Duodenal mucosa (tissue), 2 donors: ENCODE measurements at regions not wholly inside any gene's neighbourhood (a gene's known extent, or its start where the extent isn't known, plus 50 kb on each side); places are given as distances from the start of the nearest gene placed in this dataset.

Experiments
- H3K27ac ChIP-seq: one replicate; pipeline ENCODE4 v1.7.0; 2013; ENCODE audit warnings: low read depth, low read length
- H3K27me3 ChIP-seq, 2 donors: one replicate each; pipeline ENCODE4 v1.7.0; 2013; ENCODE audit warnings: low read length in 2 of 2, control low read depth in 1 of 2; ENCODE audit not compliant: insufficient read depth in 2 of 2, control insufficient read depth in 1 of 2
- H3K36me3 ChIP-seq, 2 donors: one replicate each; pipeline ENCODE4 v1.7.0; 2013; ENCODE audit warnings: low read length in 2 of 2, control low read depth in 1 of 2; ENCODE audit not compliant: insufficient read depth in 2 of 2, control insufficient read depth in 1 of 2
- H3K4me1 ChIP-seq, 2 donors: one replicate each; pipeline ENCODE4 v1.7.0; 2013; ENCODE audit warnings: low read length in 2 of 2, control low read depth in 1 of 2; ENCODE audit not compliant: insufficient read depth in 2 of 2, control insufficient read depth in 1 of 2
- H3K4me3 ChIP-seq, 2 donors: one replicate each; pipeline ENCODE4 v1.7.0; 2013; ENCODE audit warnings: low read length in 2 of 2, low read depth in 1 of 2
- H3K9ac ChIP-seq, 2 donors: one replicate each; pipeline ENCODE4 v1.7.0; 2013; ENCODE audit warnings: low read length in 2 of 2, low read depth in 1 of 2
- H3K9me3 ChIP-seq, 2 donors: one replicate each; pipeline ENCODE4 v1.7.0; 2013; ENCODE audit warnings: low read length in 2 of 2, control low read depth in 1 of 2; ENCODE audit not compliant: control insufficient read depth in 1 of 2

DNA sequence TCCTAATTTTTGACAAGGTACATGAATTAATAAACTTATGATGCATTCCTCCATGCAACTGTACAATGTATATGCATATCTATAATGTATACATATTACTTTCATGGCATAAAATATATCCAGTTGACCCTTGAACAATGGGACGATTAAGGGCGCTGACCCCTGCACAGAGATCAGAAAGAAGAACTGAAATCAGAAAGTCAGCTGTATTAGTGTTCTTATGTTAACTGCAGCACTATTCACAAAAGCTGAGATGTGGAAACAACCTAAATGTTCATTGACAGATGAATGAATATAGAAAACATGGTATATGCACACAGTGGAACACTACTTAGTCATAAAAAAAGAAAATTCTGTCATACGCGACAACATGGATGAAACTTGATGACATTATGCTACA lies 457.1 kb downstream of the GBA3 start:
- Histone ChIP-seq H3K4me1 (no peaks in the 10 kb centered on the region), H3K27ac (no peak overlapping the region), H3K9ac (no peak overlapping the region), H3K36me3 (no peaks in the 10 kb centered on the region), H3K4me3 (no peak overlapping the region), H3K27me3 (no peaks in the 10 kb centered on the region), H3K9me3 (no peaks in the 10 kb centered on the region)

DNA sequence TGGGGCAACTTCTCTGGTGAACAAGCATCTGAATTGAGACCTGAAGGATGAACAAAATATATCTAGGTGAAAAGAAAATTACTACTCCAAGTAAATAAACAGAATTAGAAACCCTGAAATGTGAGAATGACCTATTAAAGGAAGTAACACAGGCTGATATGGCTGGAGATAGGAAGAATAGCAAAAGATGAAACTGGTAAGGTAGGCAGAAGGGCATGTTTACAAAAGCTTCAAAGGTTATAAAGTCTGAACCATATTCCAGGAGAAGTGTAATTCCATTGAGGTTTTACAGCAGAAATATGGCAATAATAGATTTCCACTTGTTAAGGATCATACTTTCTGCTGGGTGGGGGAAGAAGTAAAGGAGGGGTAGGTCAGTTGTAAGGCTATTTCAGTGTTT lies 452.0 kb downstream of the GBA3 start:
- Histone ChIP-seq H3K27me3 (no peaks in the 10 kb centered on the region), H3K9ac (no peak overlapping the region), H3K36me3 (no peaks in the 10 kb centered on the region), H3K4me1 (no peaks in the 10 kb centered on the region), H3K27ac (no peak overlapping the region), H3K4me3 (no peak overlapping the region), H3K9me3 (no peaks in the 10 kb centered on the region)

DNA sequence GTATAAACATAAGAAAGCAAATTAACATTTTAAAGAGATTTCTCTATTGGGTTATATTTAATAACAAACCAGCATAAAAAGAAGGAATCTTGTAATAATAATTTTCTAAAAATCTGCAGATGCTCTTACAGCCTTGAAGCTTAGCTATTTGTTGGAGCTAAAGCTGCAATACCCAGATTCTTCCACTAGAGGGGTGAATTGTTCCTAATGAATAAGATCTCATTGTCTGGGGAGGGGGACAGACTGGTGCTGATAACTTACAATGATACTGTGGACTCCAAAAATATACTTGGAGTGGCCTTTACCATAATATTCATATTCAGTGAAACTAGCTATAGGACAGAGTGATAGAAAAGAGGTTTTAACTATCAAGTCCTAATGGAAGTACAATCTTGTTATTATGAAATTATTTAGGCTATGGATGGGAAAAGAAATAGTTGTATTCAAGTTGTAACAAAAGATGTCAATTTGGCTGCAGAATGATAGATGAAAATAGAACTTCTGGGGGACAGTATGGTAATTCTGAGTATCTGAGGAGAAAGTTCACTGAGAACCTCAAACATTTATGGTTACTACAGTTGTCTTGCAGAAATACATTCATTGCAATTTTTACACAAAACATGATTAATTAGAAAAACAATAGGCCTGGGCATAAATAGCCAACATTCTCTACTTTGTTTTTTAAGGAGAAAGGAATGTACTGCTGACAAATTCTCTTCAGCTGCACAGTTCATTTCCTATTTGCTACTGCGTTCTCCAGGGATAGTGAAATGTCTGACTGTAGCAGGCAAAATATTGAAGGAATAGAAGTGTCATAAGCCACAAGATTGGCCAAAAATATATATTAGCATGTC lies 443.3 kb downstream of the GBA3 start:
- Histone ChIP-seq H3K9me3 (no peaks in the 10 kb centered on the region), H3K27ac (no peak overlapping the region), H3K4me3 (no peak overlapping the region), H3K9ac (no peak overlapping the region), H3K36me3 (no peaks in the 10 kb centered on the region), H3K4me1 (no peaks in the 10 kb centered on the region), H3K27me3 (no peaks in the 10 kb centered on the region)

DNA sequence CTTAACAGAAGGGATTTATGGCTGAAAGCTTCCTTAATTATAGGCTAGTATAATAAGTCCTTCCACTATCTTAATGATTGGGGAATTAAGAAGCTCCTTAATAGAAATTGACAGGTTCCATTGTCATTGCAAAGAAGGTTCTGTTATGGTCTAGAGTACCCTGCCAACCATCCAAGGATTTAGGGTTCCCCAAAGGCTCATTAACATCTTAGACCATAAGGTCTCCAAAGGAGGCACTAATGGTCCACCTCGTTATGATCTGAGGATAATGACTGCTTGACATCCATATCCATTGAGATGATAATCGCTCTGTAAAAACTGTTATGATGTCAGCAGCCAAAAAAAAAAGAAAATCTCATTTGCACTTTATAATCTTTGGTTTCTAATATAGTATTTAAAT lies 441.6 kb downstream of the GBA3 start:
- H3K4me3 ChIP-seq, result no peak overlapping the region
- H3K27ac ChIP-seq, result no peak overlapping the region
- H3K36me3 ChIP-seq, result no peaks in the 10 kb centered on the region
- no peak overlapping the region for H3K9ac ChIP-seq
- H3K9me3 ChIP-seq, result no peaks in the 10 kb centered on the region
- H3K27me3 ChIP-seq, result no peaks in the 10 kb centered on the region
- H3K4me1 ChIP-seq, result no peaks in the 10 kb centered on the region

DNA sequence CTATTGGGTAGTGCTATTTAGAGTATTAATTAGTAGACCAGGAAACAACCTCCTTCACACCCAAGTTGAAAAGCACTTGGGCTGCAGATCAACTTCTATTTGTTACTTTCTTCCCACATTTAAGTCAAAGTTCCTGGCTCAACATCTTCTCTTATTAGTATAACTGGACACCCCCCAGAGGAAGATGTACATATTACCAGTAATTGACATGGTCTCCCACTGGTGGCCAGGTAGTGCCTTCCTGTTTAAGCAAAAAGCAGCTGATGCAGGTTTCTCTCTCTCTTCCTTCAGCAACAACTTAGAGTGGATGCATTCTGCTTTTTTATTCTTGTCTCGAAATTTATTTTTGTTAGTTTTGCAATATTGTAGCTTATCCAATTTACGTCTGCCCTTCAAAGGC lies 438.1 kb downstream of the GBA3 start:
- Histone ChIP-seq H3K9ac (no peak overlapping the region), H3K36me3 (no peaks in the 10 kb centered on the region)

DNA sequence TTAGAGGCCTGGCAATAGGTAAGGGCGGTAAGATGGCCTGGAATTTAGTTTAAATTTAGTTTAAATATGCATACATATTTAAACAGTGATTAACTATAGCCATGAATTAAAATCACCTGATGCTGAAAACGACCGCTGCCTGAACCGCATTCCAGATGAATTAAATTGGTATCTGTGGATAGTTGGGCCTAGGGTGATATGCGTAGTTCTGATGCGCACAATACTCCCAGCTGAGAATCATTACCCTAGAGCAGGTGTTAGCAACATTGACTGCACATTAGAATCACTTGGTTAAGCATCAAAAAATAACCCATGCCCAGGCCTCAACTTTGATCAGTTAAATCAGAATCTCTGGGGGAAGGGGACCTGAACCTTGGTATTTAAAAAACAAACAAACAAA lies 432.4 kb downstream of the GBA3 start:
- Histone ChIP-seq H3K4me1 (no peaks in the 10 kb centered on the region), H3K27ac (no peak overlapping the region), H3K4me3 (no peak overlapping the region), H3K36me3 (no peaks in the 10 kb centered on the region), H3K9me3 (no peaks in the 10 kb centered on the region), H3K9ac (no peak overlapping the region), H3K27me3 (no peaks in the 10 kb centered on the region)

More for the DNA sequence above, 438.1 kb downstream of the GBA3 start:
- no peak overlapping the region for H3K27ac ChIP-seq
- H3K9me3 ChIP-seq, result no peaks in the 10 kb centered on the region
- no peak overlapping the region for H3K4me3 ChIP-seq
- no peaks in the 10 kb centered on the region for H3K27me3 ChIP-seq
- no peaks in the 10 kb centered on the region for H3K4me1 ChIP-seq

DNA sequence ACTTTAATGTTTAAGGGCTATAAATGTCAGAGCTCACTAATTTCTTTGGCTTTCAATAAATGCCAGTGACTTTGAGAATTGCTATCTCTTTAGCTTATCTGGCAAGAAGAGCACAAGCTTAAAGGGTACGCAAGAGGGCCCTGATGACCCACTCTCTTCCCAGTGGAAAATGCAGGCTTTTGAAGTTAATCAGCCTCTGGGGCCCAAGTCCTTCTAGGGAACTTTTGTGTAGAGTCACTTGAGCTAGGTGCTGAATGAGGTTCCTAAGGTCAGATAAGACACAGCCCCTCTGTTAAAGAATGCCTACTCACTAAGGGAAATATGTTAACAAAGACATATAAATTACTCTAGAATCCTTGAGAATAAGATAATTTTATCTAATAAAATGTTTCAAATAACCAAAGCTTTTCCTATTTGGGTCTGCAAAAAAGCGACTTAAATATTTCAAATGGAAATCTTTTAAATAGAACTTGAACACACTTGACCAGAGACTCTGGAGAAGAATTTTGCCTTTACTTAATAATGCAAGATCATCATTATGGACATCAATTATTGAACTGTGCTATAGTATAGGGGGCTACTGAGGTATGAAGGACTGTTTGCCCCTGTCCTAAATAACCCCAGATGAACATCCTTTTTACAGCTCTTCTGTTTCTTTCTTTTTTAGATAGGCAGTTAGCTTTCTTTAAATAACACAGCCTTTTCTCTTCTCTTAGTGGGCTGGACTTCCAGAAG lies 430.1 kb downstream of the GBA3 start:
- no peak overlapping the region for H3K27ac ChIP-seq
- no peaks in the 10 kb centered on the region for H3K4me1 ChIP-seq
- no peak overlapping the region for H3K4me3 ChIP-seq
- no peaks in the 10 kb centered on the region for H3K36me3 ChIP-seq
- no peak overlapping the region for H3K9ac ChIP-seq
- no peaks in the 10 kb centered on the region for H3K27me3 ChIP-seq
- H3K9me3 ChIP-seq, result no peaks in the 10 kb centered on the region

DNA sequence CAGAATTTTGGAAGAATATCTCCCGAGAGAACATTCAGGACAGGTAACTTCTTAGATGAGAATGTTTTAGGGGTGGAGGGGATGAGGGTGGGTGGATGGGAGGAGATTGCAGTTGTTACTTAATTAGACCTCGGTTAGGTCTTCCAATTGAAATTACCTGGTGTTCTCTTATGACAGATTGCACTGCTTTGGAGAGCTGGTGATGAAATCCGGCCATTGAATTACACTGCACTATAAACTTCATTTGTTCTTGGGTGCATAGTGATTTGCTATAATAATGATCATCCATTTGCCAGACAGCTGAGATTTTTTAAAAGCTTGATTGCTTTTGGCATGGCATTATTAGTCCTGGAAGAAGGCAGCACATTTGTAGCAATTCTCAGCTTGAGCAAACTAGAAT lies 427.6 kb downstream of the GBA3 start:
- Histone ChIP-seq H3K36me3 (no peaks in the 10 kb centered on the region), H3K27ac (no peak overlapping the region), H3K4me1 (no peaks in the 10 kb centered on the region), H3K27me3 (no peaks in the 10 kb centered on the region), H3K9me3 (no peaks in the 10 kb centered on the region), H3K4me3 (no peak overlapping the region), H3K9ac (no peak overlapping the region)

DNA sequence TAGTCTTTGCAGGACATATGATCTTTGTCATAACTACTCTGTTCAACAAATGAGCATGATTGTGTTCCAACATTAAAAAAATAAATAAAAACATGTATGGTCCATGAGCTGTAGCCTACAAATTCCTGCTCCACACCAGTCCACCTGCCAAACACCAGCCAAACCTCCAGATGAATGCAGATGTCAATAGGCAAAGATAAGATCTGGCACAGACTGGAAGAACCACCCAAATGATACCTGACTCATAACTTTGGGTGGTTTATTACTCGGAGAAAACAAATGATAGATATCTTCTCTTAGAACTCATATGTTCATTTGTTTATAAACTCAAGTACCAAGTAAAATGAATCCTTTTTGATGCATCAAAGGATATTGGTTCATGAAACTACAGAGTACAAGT lies 425.1 kb downstream of the GBA3 start:
- no peak overlapping the region for H3K4me3 ChIP-seq
- no peaks in the 10 kb centered on the region for H3K4me1 ChIP-seq
- H3K27me3 ChIP-seq, result no peaks in the 10 kb centered on the region
- H3K36me3 ChIP-seq, result no peaks in the 10 kb centered on the region
- H3K9me3 ChIP-seq, result no peaks in the 10 kb centered on the region
- H3K27ac ChIP-seq, result no peak overlapping the region
- H3K9ac ChIP-seq, result no peak overlapping the region

DNA sequence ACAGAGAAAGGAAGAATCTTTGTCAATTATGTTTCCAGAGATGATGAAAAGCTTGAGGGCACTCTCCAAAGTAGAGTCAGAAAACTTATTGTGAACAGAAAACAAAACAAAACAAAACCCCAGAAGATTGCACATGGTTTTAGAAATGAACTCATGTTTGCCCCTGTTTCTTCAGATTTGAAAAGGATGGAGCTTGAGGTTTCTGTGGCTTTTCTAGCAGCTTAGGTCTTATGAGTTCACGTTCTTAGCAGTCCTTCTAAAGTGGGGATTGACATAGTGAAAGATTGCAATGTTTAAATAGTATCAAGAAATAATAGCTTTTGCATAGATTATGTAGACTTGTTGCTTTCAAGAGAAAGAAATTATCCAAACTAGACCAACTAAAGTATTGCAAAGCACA lies 421.8 kb downstream of the GBA3 start:
- Histone ChIP-seq H3K9me3 (no peaks in the 10 kb centered on the region), H3K4me3 (no peak overlapping the region), H3K27ac (no peak overlapping the region), H3K4me1 (no peaks in the 10 kb centered on the region), H3K9ac (no peak overlapping the region), H3K36me3 (no peaks in the 10 kb centered on the region), H3K27me3 (no peaks in the 10 kb centered on the region)
